22Rv1 (cell line): ENCODE measurements at regions not wholly inside any gene's neighbourhood (a gene's known extent, or its start where the extent isn't known, plus 50 kb on each side); places are given as distances from the start of the nearest gene placed in this dataset.

ENCODE experiments used
- ZFX ChIP-seq: fragments of 450-650 bp; IDR thresholded peaks from 2 replicates; pipeline ENCODE4 v1.6.1; 2017; ENCODE audit warnings: antibody characterized with exemption, borderline replicate concordance
- TF ChIP-seq, protein P1 (sequence below): fragments of 450-650 bp; IDR thresholded peaks from 2 replicates; pipeline ENCODE4 v1.5.1; 2017; ENCODE audit warnings: mild to moderate bottlenecking

DNA sequence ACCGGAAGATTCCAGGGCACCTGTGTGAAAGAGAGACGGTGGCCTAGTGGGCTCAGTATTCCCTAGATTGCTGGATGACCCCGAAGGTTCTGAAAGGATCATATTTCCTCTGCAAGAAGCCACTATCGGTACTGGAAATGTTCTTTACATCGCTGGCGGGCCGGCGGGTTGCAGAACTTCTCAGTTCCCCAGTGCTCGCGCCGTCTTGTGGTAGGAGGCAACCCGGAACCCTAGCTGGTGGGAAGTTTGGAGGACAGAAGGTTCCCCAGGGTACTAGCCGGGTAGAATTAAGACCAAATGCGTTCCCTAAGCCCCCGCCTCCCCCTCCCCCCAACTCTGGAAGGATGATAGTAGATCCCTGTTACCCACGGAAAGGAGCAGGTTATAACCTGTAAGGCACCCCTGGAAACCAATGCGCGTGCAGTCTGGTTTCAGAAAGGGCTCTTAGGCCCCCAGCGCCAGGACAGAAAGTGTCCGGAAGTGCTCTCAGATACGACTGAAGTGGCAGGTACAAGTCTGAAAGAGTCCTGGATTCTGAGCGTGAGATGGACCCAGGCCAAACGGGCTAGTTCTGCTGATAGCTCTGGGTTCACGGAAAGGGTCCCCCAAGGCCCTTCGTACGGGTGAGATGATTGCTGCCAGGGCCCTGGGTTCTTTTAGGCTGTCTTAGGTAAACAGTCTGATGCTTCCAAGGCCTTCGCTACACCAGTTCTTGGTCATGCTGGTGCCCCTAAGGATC, 61.7 kb upstream of the DCAF8L1 start:
- TF ChIP-seq, protein P1, sequence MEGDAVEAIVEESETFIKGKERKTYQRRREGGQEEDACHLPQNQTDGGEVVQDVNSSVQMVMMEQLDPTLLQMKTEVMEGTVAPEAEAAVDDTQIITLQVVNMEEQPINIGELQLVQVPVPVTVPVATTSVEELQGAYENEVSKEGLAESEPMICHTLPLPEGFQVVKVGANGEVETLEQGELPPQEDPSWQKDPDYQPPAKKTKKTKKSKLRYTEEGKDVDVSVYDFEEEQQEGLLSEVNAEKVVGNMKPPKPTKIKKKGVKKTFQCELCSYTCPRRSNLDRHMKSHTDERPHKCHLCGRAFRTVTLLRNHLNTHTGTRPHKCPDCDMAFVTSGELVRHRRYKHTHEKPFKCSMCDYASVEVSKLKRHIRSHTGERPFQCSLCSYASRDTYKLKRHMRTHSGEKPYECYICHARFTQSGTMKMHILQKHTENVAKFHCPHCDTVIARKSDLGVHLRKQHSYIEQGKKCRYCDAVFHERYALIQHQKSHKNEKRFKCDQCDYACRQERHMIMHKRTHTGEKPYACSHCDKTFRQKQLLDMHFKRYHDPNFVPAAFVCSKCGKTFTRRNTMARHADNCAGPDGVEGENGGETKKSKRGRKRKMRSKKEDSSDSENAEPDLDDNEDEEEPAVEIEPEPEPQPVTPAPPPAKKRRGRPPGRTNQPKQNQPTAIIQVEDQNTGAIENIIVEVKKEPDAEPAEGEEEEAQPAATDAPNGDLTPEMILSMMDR = no peak
- no peak for TF ChIP-seq ZFX
